NB4 (cell line): ENCODE measurements at regions not wholly inside any gene's neighbourhood (a gene's known extent, or its start where the extent isn't known, plus 50 kb on each side); places are given as distances from the start of the nearest gene placed in this dataset.

Source experiments
- DNase-seq: peaks from one replicate; pipeline ENCODE4 v3.0.0; 2010; ENCODE audit warnings: low read depth
- H3K4me3 ChIP-seq: one replicate; pipeline ENCODE4 v1.5.1; 2011; ENCODE audit warnings: mild to moderate bottlenecking, low read depth, low read length, moderate library complexity
- CTCF ChIP-seq: IDR thresholded peaks from one replicate; pipeline ENCODE4 v1.5.1; 2012; ENCODE audit warnings: low read depth, low read length
- MYC ChIP-seq: IDR thresholded peaks from 2 replicates; pipeline ENCODE4 v1.6.1; 2011; ENCODE audit warnings: low read depth, low read length
- POLR2A ChIP-seq: IDR thresholded peaks from 2 replicates; pipeline ENCODE4 v1.6.1; 2011; ENCODE audit warnings: mild to moderate bottlenecking; ENCODE audit not compliant: insufficient read length; ENCODE audit errors: extremely low read depth
- TF ChIP-seq, protein P1 (sequence below): IDR thresholded peaks from 2 replicates; pipeline ENCODE4 v1.6.1; 2011; ENCODE audit warnings: low read depth, low read length

DNA sequence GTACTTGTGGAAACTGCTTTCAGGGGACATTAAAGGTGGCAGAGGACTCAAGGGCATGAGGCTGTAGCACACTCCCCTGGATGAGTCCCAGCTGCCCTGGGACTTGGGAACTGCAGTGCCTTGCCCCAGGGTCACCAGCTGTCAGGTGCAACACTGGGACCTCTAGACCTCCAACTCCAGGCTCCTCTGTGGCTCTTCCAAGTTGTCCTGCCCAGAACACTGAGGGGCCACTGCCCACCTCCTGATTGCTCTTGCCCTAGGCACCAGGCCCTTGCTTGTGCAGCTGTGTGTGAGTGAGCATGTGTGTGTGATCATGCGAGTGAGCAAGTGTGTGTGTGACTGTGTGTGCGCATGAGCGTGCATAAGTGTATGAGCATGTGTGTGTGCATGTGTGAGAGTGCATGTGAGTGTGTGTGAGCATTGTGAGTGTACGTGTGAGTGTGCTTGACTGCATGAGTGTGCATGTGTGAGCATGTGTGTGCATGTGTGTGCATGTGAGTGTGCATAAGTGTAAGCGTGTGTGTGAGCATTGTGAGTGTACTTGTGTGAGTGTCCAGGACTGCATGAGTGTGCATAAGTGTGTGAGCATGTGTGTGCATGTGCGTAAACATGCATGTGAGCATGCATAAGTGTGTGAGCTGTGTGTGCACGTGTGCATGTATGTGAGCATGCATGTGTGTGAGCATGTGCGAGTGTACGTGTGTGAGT, 301.5 kb downstream of the NDUFA10 start:
- no peak overlapping the region for H3K4me3 ChIP-seq
- DNase-seq = no peak
- TF ChIP-seq MYC = no peak
- no peak for TF ChIP-seq POLR2A
- TF ChIP-seq CTCF = no peak
- TF ChIP-seq, protein P1, sequence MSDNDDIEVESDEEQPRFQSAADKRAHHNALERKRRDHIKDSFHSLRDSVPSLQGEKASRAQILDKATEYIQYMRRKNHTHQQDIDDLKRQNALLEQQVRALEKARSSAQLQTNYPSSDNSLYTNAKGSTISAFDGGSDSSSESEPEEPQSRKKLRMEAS = no peak

DNA sequence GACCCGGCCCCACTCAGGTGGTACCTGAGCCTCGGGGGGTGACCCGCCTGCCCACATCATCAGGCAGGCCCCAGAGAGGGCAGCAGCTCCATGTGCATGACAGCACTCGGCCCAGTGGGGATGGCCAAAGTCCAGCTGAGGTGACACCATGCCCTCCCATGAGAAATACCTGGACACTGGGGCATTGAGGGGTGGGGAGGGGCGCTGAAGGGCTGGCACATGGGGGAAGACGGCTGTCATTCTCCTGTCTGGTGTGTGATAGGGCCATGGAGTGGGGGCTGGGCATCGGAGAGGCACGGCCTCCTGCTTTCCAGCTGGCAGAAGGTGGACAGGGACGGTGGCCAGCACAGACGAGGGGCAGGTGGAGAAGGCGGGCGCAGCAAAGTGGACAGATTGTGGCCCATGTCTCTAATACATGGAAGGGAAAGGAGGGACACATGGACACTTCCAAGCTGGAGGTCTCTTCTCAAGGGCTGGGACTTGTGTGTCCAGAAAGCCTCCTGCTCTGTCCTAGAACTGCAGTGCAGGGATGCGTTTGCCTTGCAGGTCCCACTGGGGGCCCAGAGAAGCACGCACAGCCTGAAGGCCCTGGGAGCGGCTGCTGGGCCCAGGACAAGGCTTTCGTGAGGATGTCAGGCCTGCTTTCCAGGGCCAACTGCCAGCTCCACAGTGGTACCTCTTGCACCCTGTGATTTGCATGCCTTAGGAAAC, 302.2 kb downstream of the NDUFA10 start:
- no peak for TF ChIP-seq POLR2A
- no peak for TF ChIP-seq MYC
- TF ChIP-seq, protein P1 = no peak
- no peak for TF ChIP-seq CTCF
- H3K4me3 ChIP-seq = no peak overlapping the region
- DNase-seq = no peak

DNA sequence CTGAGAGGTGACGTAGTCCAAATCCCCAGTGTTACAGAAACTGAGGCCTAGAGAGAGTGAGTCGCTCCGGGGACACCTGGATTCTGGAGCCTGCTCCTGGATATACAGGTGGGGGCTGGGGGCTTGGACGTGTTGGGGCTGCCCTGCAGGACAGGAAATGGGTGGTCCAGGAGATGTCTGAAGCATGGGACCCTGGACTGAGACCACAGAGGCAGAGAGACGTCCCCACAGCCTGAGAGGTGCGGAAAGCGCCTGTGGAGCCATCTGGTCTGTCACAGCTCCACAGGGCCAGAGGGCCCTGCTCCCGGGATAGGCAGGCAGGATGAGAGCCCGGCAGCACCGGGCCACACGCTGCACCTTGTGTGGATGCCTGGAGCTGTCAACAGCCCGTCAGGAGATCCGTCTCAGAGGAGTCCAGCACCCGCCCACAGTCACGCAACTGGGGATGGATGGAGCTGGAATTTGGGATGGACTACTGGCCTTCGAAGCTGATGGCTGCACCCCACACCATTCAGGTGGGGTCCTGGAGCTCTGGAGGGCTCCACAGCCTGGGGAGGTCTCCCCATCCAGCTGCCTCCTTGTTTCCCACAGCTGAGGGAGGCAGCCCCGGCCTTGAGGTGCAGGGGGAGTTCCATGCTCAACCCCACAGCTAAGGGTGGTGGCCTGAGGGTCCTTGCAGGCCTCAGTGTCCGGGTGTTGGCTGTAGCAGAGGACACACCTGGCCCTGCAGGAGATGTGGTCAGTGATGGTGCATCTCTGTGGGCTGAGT, 303.0 kb downstream of the NDUFA10 start:
- H3K4me3 ChIP-seq = no peak overlapping the region
- no peak for DNase-seq
- TF ChIP-seq CTCF = no peak
- TF ChIP-seq, protein P1 = no peak
- no peak for TF ChIP-seq MYC
- TF ChIP-seq POLR2A = no peak

- no peak for DNase-seq
- H3K4me3 ChIP-seq = no peak overlapping the region
- TF ChIP-seq, protein P1 = no peak
- TF ChIP-seq MYC = no peak
- no peak for TF ChIP-seq POLR2A
- TF ChIP-seq CTCF = no peak
Observed at GRCh38 chr2:239721531-239721930, 303.6 kb downstream of the NDUFA10 start.

DNA sequence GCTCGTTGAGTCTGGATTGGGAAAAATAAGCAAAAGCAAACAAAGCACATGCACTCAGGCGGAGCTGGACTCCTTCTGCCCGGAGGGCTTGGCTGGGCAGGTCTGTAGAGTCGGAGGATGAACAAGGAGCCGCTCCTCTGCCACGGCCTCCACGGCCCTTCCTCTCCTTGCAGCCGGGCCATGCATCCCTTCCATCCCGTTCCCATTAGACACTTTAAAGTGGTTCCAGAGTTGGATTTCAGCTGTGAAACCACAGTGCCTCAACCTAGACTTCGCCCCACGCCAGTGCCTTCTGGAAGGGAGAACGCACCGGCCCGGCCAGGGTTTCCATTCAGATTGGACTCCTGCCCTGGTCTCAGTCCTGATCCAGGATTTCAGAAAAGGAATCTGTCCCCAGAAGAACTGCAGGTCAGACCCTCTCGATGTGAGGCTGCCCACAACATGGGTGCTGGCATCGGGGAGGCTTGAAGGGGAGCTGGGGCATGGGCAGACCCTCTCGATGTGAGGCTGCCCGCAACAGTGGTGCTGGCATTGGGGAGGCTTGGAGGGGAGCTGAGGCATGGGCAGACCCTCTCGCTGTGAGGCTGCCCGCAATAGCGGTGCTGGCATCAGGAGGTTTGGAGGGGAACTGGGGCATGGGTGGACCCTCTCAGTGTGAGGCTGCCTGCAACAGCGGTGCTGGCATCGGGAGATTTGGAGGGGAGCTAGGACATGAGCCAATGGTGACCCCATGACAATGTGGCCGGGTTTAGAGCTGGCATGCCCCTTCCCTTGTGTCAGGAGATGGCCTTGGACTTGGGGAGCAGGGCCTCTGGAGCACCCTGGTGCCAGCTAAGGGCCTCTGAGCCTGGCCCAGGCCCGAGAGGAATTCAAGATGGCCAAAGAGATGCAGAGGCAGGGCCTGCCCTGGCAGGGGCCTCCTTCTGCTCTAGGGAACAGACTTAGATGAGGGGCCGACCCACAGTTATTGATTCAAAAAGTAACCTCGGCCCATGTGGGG, 304.5 kb downstream of the NDUFA10 start:
- no peak overlapping the region for H3K4me3 ChIP-seq
- no peak for TF ChIP-seq POLR2A
- TF ChIP-seq CTCF = no peak
- TF ChIP-seq, protein P1 = no peak
- no peak for TF ChIP-seq MYC
- no peak for DNase-seq
